IMR-90 (cell line): ENCODE measurements at regions not wholly inside any gene's neighbourhood (a gene's known extent, or its start where the extent isn't known, plus 50 kb on each side); places are given as distances from the start of the nearest gene placed in this dataset.

Experiments
- ATAC-seq: fragments of 200-7000 bp; cut with Tn5 transposase; 2 replicates; pipeline ENCODE4 v1.9.1; 2020; ENCODE audit warnings: low read depth, mild to moderate bottlenecking, moderate library complexity
- BruUV-seq: library from RNA; stranded (reverse); fragments of 400-500 nt; replicated peaks from 2 replicates; lab custom pipeline; 2021; lab: Mats Ljungman, UMichigan
- CTCF ChIA-PET: fragments of 300-600 bp; formaldehyde crosslinking; extraction: SDS; loops from one replicate; lab custom pipeline; 2021; ENCODE audit warnings: antibody characterized with exemption; lab: Yijun Ruan, JAX
- POLR2A ChIA-PET: fragments of 300-600 bp; sonication (Branson Sonifier 250); formaldehyde crosslinking; loops from one replicate; lab custom pipeline; 2022; ENCODE audit warnings: antibody characterized with exemption; ENCODE audit not compliant: unreplicated experiment; lab: Charles Lee
- DNase-seq: peaks from one replicate; pipeline ENCODE4 v3.0.0; 2013
- H2AFZ ChIP-seq: replicated peaks from 2 replicates; pipeline ENCODE3; 2013; ENCODE audit warnings: low read length, mild to moderate bottlenecking; ENCODE audit not compliant: poor library complexity
- H2AK5ac ChIP-seq: 2 replicates; pipeline ENCODE4 v1.6.1; 2013; ENCODE audit warnings: low read depth, low read length, inconsistent platforms
- H2AK9ac ChIP-seq: replicated peaks from 2 replicates; pipeline ENCODE3; 2013; ENCODE audit warnings: mild to moderate bottlenecking, low read depth, low read length, moderate library complexity; ENCODE audit not compliant: poor library complexity
- H2BK120ac ChIP-seq: 2 replicates; pipeline ENCODE4 v1.6.1; 2013; ENCODE audit warnings: low read depth, low read length, inconsistent platforms
- H2BK15ac ChIP-seq: 3 replicates; pipeline ENCODE4 v1.6.1; 2013; ENCODE audit warnings: low read depth, low read length, inconsistent platforms
- H2BK20ac ChIP-seq: 2 replicates; pipeline ENCODE4 v1.6.1; 2013; ENCODE audit warnings: low read depth, mild to moderate bottlenecking, inconsistent platforms, low read length, moderate library complexity
- H2BK5ac ChIP-seq: 2 replicates; pipeline ENCODE4 v1.6.1; 2013; ENCODE audit warnings: mild to moderate bottlenecking, low read depth, low read length, inconsistent platforms; ENCODE audit not compliant: poor library complexity, severe bottlenecking
- H3K14ac ChIP-seq: replicated peaks from 2 replicates; pipeline ENCODE4 v1.6.1; 2013; ENCODE audit warnings: low read depth, low read length, inconsistent platforms
- H3K18ac ChIP-seq: 2 replicates; pipeline ENCODE4 v1.6.1; 2013; ENCODE audit warnings: low read depth, low read length, control low read depth
- H3K23ac ChIP-seq: 2 replicates; pipeline ENCODE4 v1.6.1; 2013; ENCODE audit warnings: low read depth, low read length, inconsistent platforms
- H3K27ac ChIP-seq: 2 replicates; pipeline ENCODE4 v1.5.1; 2013; ENCODE audit warnings: mild to moderate bottlenecking, control low read depth, low read length; ENCODE audit not compliant: insufficient read depth
- H3K27me3 ChIP-seq: 2 replicates; pipeline ENCODE4 v1.6.1; 2013; ENCODE audit warnings: low read length; ENCODE audit not compliant: control insufficient read depth, insufficient read depth
- H3K36me3 ChIP-seq: 2 replicates; pipeline ENCODE4 v1.6.1; 2013; ENCODE audit warnings: low read length, mixed read lengths; ENCODE audit not compliant: control insufficient read depth, insufficient read depth
- H3K4ac ChIP-seq: 2 replicates; pipeline ENCODE4 v1.6.1; 2013; ENCODE audit warnings: low read depth, low read length, inconsistent platforms
- H3K4me1 ChIP-seq: 2 replicates; pipeline ENCODE4 v1.6.1; 2013; ENCODE audit warnings: low read length, mixed read lengths; ENCODE audit not compliant: control insufficient read depth, insufficient read depth
- H3K4me2 ChIP-seq: 2 replicates; pipeline ENCODE4 v1.6.1; 2013; ENCODE audit warnings: low read depth, mild to moderate bottlenecking, control low read depth, low read length, moderate library complexity
- H3K4me3 ChIP-seq: 2 replicates; pipeline ENCODE4 v1.5.1; 2013; ENCODE audit warnings: low read depth, mild to moderate bottlenecking, control low read depth, low read length, moderate library complexity; ENCODE audit not compliant: insufficient read depth
- H3K56ac ChIP-seq: 2 replicates; pipeline ENCODE4 v1.6.1; 2013; ENCODE audit warnings: low read length, inconsistent platforms; ENCODE audit not compliant: insufficient read depth; ENCODE audit errors: extremely low read depth
- H3K79me1 ChIP-seq, 2 experiments: 2 replicates each; pipeline ENCODE4 v1.6.1; 2013; ENCODE audit warnings: low read length in 2 of 2, inconsistent platforms in 1 of 2, low read depth in 1 of 2
- H3K9ac ChIP-seq: 2 replicates; pipeline ENCODE4 v1.6.1; 2013; ENCODE audit warnings: low read depth, low read length, control low read depth
- H3K9me1 ChIP-seq: 2 replicates; pipeline ENCODE4 v1.6.1; 2013; ENCODE audit warnings: low read length, inconsistent platforms; ENCODE audit not compliant: insufficient read depth
- H3K9me3 ChIP-seq: 2 replicates; pipeline ENCODE4 v1.6.1; 2013; ENCODE audit warnings: low read length; ENCODE audit not compliant: control insufficient read depth, insufficient read depth
- H4K20me1 ChIP-seq: 2 replicates; pipeline ENCODE4 v1.6.1; 2013; ENCODE audit warnings: low read length, inconsistent platforms; ENCODE audit not compliant: insufficient read depth
- H4K5ac ChIP-seq: 2 replicates; pipeline ENCODE4 v1.6.1; 2013; ENCODE audit warnings: mild to moderate bottlenecking, low read depth, low read length, control low read depth
- H4K8ac ChIP-seq, 2 experiments: 2 replicates each; pipeline ENCODE4 v1.6.1; 2013; ENCODE audit warnings: low read depth in 2 of 2, low read length in 2 of 2, control low read depth in 1 of 2, inconsistent platforms in 1 of 2
- H4K91ac ChIP-seq: 2 replicates; pipeline ENCODE4 v1.6.1; 2013; ENCODE audit warnings: low read depth, low read length, inconsistent platforms; ENCODE audit not compliant: insufficient read depth
- BHLHE40 ChIP-seq: fragments of 150-350 bp; IDR thresholded peaks from 2 replicates; pipeline ENCODE4 v1.6.1; 2016; ENCODE audit warnings: mild to moderate bottlenecking, low read depth, low read length
- CHD1 ChIP-seq: IDR thresholded peaks from 2 replicates; pipeline ENCODE4 v1.6.1; 2012; ENCODE audit warnings: low read depth, low read length, improper control_type of control experiment
- CTCF ChIP-seq: conservative IDR thresholded peaks from 2 replicates; pipeline ENCODE4 v1.5.1; 2012; ENCODE audit warnings: mild to moderate bottlenecking, low read depth, low read length, improper control_type of control experiment
- FOS ChIP-seq: fragments of 150-350 bp; IDR thresholded peaks from 2 replicates; pipeline ENCODE4 v1.6.1; 2016; ENCODE audit warnings: low read depth, low read length
- MAFK ChIP-seq: IDR thresholded peaks from 2 replicates; pipeline ENCODE4 v1.6.1; 2012; ENCODE audit warnings: low read depth, low read length, improper control_type of control experiment
- SMC3 ChIP-seq: fragments of 150-350 bp; IDR thresholded peaks from 2 replicates; pipeline ENCODE4 v1.6.1; 2016; ENCODE audit warnings: low read depth, mild to moderate bottlenecking, antibody characterized with exemption, low read length, moderate library complexity
- WGBS, 2 experiments: methylation state at CpG; one replicate each; pipeline versions ENCODE4 v1.1.5 to v1.1.7; 2013; ENCODE audit warnings: missing lambda C conversion rate in 2 of 2; ENCODE audit not compliant: insufficient read length in 1 of 2; ENCODE audit errors: extremely low coverage in 2 of 2; 5-methylcytosine and 5-hydroxymethylcytosine counted together
- dilution Hi-C: fragments of 300-500 bp; cut with HindIII; formaldehyde crosslinking; loops from one replicate; pipeline ENCODE4 v1.14.3; 2018; ENCODE audit warnings: low sequenced_read_pairs; ENCODE audit not compliant: unreplicated experiment
- in situ Hi-C: fragments of 300-500 bp; cut with MboI; formaldehyde crosslinking; loops from 3 replicates; pipeline ENCODE4 v1.14.3; 2019; ENCODE audit warnings: low sequenced_read_pairs, inconsistent platforms, mixed read lengths
- intact Hi-C: fragments of 100-400 bp; cut with micrococcal nuclease; formaldehyde crosslinking; loops from 2 replicates; pipeline ENCODE4 v1.10.0; 2022

- intact Hi-C loops (no loop called here), in situ Hi-C loops (no loop called here), dilution Hi-C loops (no loop called here)
- no peak overlapping the region for H2AK9ac ChIP-seq
- H3K4me1 ChIP-seq: peaks cover 11% of the 10 kb centered on the region
- H2AK5ac ChIP-seq: no peak overlapping the region
- ATAC-seq: no peak
- no peak overlapping the region for H4K8ac ChIP-seq
- H3K56ac ChIP-seq: no peak overlapping the region
- H3K4me3 ChIP-seq: no peak overlapping the region
- no peak overlapping the region for H2AFZ ChIP-seq
- WGBS, 2 experiments: no CpG with 5 or more reads among the region's 1 CpG
- H3K18ac ChIP-seq: no peak overlapping the region
- H2BK5ac ChIP-seq: no peak overlapping the region
- no peaks in the 10 kb centered on the region for H3K36me3 ChIP-seq
- H4K20me1 ChIP-seq: no peaks in the 10 kb centered on the region
- H3K23ac ChIP-seq: no peak overlapping the region
- no peaks in the 10 kb centered on the region for H3K27me3 ChIP-seq
- no peak overlapping the region for H3K4me2 ChIP-seq
- H3K9me1 ChIP-seq: peaks cover 8% of the 10 kb centered on the region
- H2BK20ac ChIP-seq: no peak overlapping the region
- H3K27ac ChIP-seq: no peak overlapping the region
- no peak overlapping the region for H3K14ac ChIP-seq
- H2BK15ac ChIP-seq: no peak overlapping the region
- ChIA-PET POLR2A (no interaction called here), CTCF (no interaction called here)
- no peak overlapping the region for H4K91ac ChIP-seq
- H3K79me1 ChIP-seq: no peaks in the 10 kb centered on the region
- no peak overlapping the region for H2BK120ac ChIP-seq
- H4K5ac ChIP-seq: no peak overlapping the region
- no peaks in the 10 kb centered on the region for H3K9me3 ChIP-seq
- no peak overlapping the region for H3K9ac ChIP-seq
- no peak overlapping the region for H3K4ac ChIP-seq
- BruUV-seq: no TSS peak
- DNase-seq: no peak
- TF ChIP-seq SMC3: no peak
- TF ChIP-seq CTCF: no peak
- TF ChIP-seq FOS: no peak
- TF ChIP-seq CHD1: no peak
- no peak for TF ChIP-seq MAFK
- no peak for TF ChIP-seq BHLHE40
Measured at GRCh38 chr10:89095701-89096391, 105.2 kb downstream of the FAS start.
